Astrocyte of the hippocampus (primary cell): ENCODE measurements at regions not wholly inside any gene's neighbourhood (a gene's known extent, or its start where the extent isn't known, plus 50 kb on each side); places are given as distances from the start of the nearest gene placed in this dataset.
"Not testable (repeated sequence)": the region's sequence is repeated elsewhere in the genome, so short reads cannot be mapped to it uniquely, and the experiment has no call there.

ENCODE experiments used
- DNase-seq: peaks from one replicate; pipeline ENCODE4 v3.0.0; 2011; ENCODE audit warnings: low read depth, low spot score

- DNase-seq = not testable (repeated sequence)
Measured at GRCh38 chr6:141969768-141970415, 162.8 kb upstream of the GJE1 start.

- no peak for DNase-seq
Measured at GRCh38 chr6:141969201-141969600, 163.5 kb upstream of the GJE1 start.

- DNase-seq = no peak
Measured at GRCh38 chr6:141968632-141969031, 164.1 kb upstream of the GJE1 start.

GRCh38 chr6:141965016-141965545, 167.6 kb upstream of the GJE1 start:
- DNase-seq = no peak

GRCh38 chr6:141963543-141964295, 169.0 kb upstream of the GJE1 start:
- no peak for DNase-seq

GRCh38 chr6:141957271-141957670, 175.5 kb upstream of the GJE1 start:
- DNase-seq = no peak

- no peak for DNase-seq
Measured at GRCh38 chr6:141956868-141957267, 175.9 kb upstream of the GJE1 start.

GRCh38 chr6:141956046-141956761, 176.5 kb upstream of the GJE1 start:
- DNase-seq = peak; percentile 40

- no peak for DNase-seq
Measured at GRCh38 chr6:141953072-141953471, 179.7 kb upstream of the GJE1 start.

- DNase-seq = no peak
Measured at GRCh38 chr6:141946502-141946901, 186.2 kb upstream of the GJE1 start.

- DNase-seq = no peak
Measured at GRCh38 chr6:141938664-141939063, 194.1 kb upstream of the GJE1 start.

- DNase-seq = no peak
Measured at GRCh38 chr6:141932685-141933084, 200.0 kb upstream of the GJE1 start.

GRCh38 chr6:141926200-141926900, 206.4 kb upstream of the GJE1 start:
- not testable (repeated sequence) for DNase-seq

- peak; percentile 26 for DNase-seq
Measured at GRCh38 chr6:141925001-141925400, 207.7 kb upstream of the GJE1 start.

- DNase-seq = no peak
Measured at GRCh38 chr6:141922898-141923297, 209.8 kb upstream of the GJE1 start.

GRCh38 chr6:141916682-141917505, 215.8 kb upstream of the GJE1 start:
- DNase-seq = not testable (repeated sequence)

GRCh38 chr6:141914646-141915045, 218.1 kb upstream of the GJE1 start:
- no peak for DNase-seq

GRCh38 chr6:141906569-141907080, 226.1 kb upstream of the GJE1 start:
- peak; percentile 6 for DNase-seq

GRCh38 chr6:141890661-141891060, 242.1 kb upstream of the GJE1 start:
- DNase-seq = no peak

GRCh38 chr6:141884850-141885249, 247.9 kb upstream of the GJE1 start:
- DNase-seq = no peak

- no peak for DNase-seq
Measured at GRCh38 chr6:141878686-141879085, 254.0 kb upstream of the GJE1 start.
